ENCODE measurements at regions not wholly inside any gene's neighbourhood (a gene's known extent, or its start where the extent isn't known, plus 50 kb on each side); places are given as distances from the start of the nearest gene placed in this dataset.

DNA sequence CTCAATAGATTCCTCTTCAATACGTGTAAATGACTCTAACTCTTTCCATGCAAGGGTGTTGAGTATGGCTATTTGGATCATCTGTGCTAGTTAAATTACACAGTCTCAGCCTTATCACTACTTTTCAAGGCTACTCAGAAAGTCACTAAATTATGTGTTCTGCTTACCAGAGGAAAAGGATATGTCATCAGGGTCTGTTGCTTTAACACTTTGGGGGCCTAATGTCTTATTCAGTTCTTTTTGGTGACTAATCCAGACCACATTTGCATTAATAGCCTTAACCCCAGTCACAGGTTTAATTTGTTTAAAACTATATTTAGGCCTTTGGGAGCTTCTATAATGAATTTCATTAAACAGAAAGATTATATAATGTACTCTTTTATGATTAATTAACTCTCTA, 649.3 kb downstream of the RPS29 start:
- Histone ChIP-seq H3F3A (ENCODE audit: low read depth) (peaks cover 7% of the 10 kb centered on the region), H3K9ac (no peak overlapping the region)
- peak overlapping the region; percentile 18 for H3K27ac Mint-ChIP-seq

DNA sequence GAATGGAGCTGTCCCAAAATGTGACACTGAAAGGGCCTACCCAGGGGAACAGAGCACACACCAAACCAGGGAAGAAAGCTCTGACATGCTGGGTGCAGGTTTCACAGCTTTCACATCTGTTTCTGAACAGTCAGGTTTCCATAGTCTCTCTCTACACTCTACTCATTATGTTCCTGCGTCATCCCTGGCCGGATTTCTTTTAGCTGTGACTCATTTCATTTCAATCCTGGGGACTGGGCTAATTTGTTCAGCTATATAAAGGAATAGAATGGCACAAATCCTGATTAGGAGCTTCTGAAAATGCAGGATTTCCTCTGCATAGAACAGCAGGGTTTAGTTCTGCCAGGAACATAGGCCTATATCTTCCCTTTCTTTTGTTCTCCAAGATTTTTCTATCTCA, 649.8 kb downstream of the RPS29 start:
- H3K27me3 Mint-ChIP-seq (ENCODE audit: insufficient read depth, low read depth): peaks cover 2% of the 10 kb centered on the region
- no peak overlapping the region for H3K4me3 ChIP-seq
- H3F3A ChIP-seq (ENCODE audit: low read depth): peaks cover 7% of the 10 kb centered on the region
- H3K9me3 Mint-ChIP-seq: peaks cover 2% of the 10 kb centered on the region
- H3K27ac Mint-ChIP-seq: peak overlapping the region; percentile 18
- H3K9me3 ChIP-seq (ENCODE audit: low read depth): no peaks in the 10 kb centered on the region
- TF ChIP-seq, protein P1, sequence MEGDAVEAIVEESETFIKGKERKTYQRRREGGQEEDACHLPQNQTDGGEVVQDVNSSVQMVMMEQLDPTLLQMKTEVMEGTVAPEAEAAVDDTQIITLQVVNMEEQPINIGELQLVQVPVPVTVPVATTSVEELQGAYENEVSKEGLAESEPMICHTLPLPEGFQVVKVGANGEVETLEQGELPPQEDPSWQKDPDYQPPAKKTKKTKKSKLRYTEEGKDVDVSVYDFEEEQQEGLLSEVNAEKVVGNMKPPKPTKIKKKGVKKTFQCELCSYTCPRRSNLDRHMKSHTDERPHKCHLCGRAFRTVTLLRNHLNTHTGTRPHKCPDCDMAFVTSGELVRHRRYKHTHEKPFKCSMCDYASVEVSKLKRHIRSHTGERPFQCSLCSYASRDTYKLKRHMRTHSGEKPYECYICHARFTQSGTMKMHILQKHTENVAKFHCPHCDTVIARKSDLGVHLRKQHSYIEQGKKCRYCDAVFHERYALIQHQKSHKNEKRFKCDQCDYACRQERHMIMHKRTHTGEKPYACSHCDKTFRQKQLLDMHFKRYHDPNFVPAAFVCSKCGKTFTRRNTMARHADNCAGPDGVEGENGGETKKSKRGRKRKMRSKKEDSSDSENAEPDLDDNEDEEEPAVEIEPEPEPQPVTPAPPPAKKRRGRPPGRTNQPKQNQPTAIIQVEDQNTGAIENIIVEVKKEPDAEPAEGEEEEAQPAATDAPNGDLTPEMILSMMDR (IDR thresholded peaks at IDR 0.05): no peak
- TF ChIP-seq EZH2 (IDR thresholded peaks at IDR 0.05): no peak
- no peak for TF ChIP-seq EZH2phosphoT487 (IDR thresholded peaks at IDR 0.05)
- no peaks in the 10 kb centered on the region for H4K20me1 ChIP-seq (ENCODE audit: low read depth)
- no peak overlapping the region for H3K9ac ChIP-seq
- H3K79me2 ChIP-seq (ENCODE audit: low read depth): no peaks in the 10 kb centered on the region
- no peaks in the 10 kb centered on the region for H3K27me3 ChIP-seq
- peak overlapping the region; percentile 15 for H3K27ac ChIP-seq
- no peaks in the 10 kb centered on the region for H3K36me3 ChIP-seq
- peak; percentile 26 for DNase-seq (ENCODE audit: low spot score)
- H2AFZ ChIP-seq (replicated peaks): no peak overlapping the region
- no peak overlapping the region for H3K4me2 ChIP-seq
- no peak overlapping the region for H3K4me3 Mint-ChIP-seq
- H3K36me3 Mint-ChIP-seq: no peaks in the 10 kb centered on the region
- peaks cover 8% of the 10 kb centered on the region for H3K4me1 ChIP-seq
- H3K4me1 Mint-ChIP-seq: peaks cover 17% of the 10 kb centered on the region

More for the DNA sequence above, 649.3 kb downstream of the RPS29 start:
- H3K4me1 Mint-ChIP-seq: peaks cover 17% of the 10 kb centered on the region
- no peaks in the 10 kb centered on the region for H3K27me3 ChIP-seq
- H3K9me3 ChIP-seq (ENCODE audit: low read depth): no peaks in the 10 kb centered on the region
- no peak for TF ChIP-seq EZH2phosphoT487 (IDR thresholded peaks at IDR 0.05)
- TF ChIP-seq, protein P1 (IDR thresholded peaks at IDR 0.05): no peak
- no peak for TF ChIP-seq EZH2 (IDR thresholded peaks at IDR 0.05)
- H3K36me3 ChIP-seq: no peaks in the 10 kb centered on the region
- H3K4me2 ChIP-seq: no peak overlapping the region
- peaks cover 8% of the 10 kb centered on the region for H3K4me1 ChIP-seq
- no peak overlapping the region for H2AFZ ChIP-seq (replicated peaks)
- H3K27ac ChIP-seq: peak overlapping the region; percentile 15
- no peak overlapping the region for H3K4me3 ChIP-seq
- H3K27me3 Mint-ChIP-seq (ENCODE audit: insufficient read depth, low read depth): peaks cover 2% of the 10 kb centered on the region
- peaks cover 2% of the 10 kb centered on the region for H3K9me3 Mint-ChIP-seq
- no peaks in the 10 kb centered on the region for H4K20me1 ChIP-seq (ENCODE audit: low read depth)
- no peak for DNase-seq (ENCODE audit: low spot score)
- no peaks in the 10 kb centered on the region for H3K79me2 ChIP-seq (ENCODE audit: low read depth)
- no peaks in the 10 kb centered on the region for H3K36me3 Mint-ChIP-seq
- H3K4me3 Mint-ChIP-seq: no peak overlapping the region

DNA sequence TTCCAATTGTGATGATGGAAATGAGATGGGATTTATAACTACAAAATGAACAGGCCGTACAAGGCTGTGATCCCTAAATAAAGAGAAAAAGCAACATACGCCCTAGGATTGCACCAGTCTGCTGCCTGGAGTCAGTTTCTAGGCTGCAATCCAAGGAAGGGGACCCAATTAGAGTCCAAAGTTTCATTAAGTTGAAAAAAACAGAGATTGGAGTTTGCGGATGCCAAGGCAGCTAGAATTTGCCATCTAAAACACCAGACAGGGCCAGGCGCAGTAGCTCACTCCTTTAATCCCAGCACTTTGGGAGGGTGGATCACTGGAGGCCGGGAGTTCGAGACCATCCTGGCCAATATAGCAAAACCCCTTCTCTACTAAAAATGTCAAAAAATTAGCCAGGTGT, 661.0 kb downstream of the RPS29 start:
- Histone ChIP-seq H4K20me1 (ENCODE audit: low read depth) (no peaks in the 10 kb centered on the region), H3F3A (ENCODE audit: low read depth) (no peaks in the 10 kb centered on the region), H3K27ac (no peak overlapping the region), H3K4me3 (no peak overlapping the region), H3K4me2 (no peak overlapping the region), H3K79me2 (ENCODE audit: low read depth) (no peaks in the 10 kb centered on the region), H3K36me3 (no peaks in the 10 kb centered on the region), H3K9me3 (ENCODE audit: low read depth) (no peaks in the 10 kb centered on the region), H3K9ac (no peak overlapping the region), H3K4me1 (no peaks in the 10 kb centered on the region), H2AFZ (replicated peaks) (no peak overlapping the region), H3K27me3 (no peaks in the 10 kb centered on the region)
- Mint-ChIP-seq H3K27ac (no peak overlapping the region), H3K4me3 (no peak overlapping the region), H3K4me1 (no peaks in the 10 kb centered on the region), H3K36me3 (no peaks in the 10 kb centered on the region), H3K27me3 (ENCODE audit: insufficient read depth, low read depth) (peaks cover 2% of the 10 kb centered on the region), H3K9me3 (no peaks in the 10 kb centered on the region)
- TF ChIP-seq, protein P1 (IDR thresholded peaks at IDR 0.05): no peak
- TF ChIP-seq EZH2 (IDR thresholded peaks at IDR 0.05): no peak
- no peak for TF ChIP-seq EZH2phosphoT487 (IDR thresholded peaks at IDR 0.05)
- no peak for DNase-seq (ENCODE audit: low spot score)

Measured in neural progenitor cell (in vitro differentiated cells).